ENCODE measurements at regions not wholly inside any gene's neighbourhood (a gene's known extent, or its start where the extent isn't known, plus 50 kb on each side); places are given as distances from the start of the nearest gene placed in this dataset.

DNA sequence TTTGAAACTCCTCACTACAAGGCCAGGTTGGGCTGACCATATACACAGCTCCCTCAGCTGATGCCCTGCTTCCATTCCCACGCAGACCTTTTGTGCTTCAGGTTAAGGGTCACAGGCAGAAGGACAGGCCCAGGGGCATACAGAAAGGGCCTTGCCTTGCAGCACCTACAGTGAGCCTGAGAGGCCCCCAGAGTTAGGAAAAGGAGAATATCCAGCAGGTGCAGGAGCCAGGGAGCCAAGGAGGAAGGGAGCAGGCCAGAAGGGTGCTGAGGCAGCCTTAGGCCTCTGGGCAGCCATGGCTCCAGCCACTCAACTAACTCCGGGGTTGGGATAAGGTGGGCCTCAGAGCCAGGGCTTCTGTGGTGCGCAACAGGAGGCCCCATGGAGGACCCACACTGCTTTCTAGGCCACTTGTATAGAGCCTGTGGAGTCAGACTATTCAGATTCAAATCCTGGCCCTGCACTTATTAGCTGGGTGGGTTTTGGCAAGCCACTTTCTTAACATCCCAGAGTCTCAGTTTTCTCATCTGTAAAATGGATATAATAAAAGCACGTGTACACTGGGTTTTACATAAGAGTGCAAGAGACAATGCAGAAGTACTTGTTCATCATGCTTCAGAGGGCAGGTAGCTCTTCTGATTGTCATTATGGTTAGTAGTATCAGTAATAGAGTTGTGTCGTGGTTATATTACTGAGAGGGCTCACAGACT is 214.6 kb upstream of the HAAO start:
- dilution Hi-C loops (cut with MboI; ENCODE audit: extremely low pct_ligation_motif_present, low sequenced_read_pairs) (no loop called here), intact Hi-C loops (cut with micrococcal nuclease) (no loop called here)
- no peak for FAIRE-seq
- BruUV-seq (replicated peaks): no TSS peak
- Histone ChIP-seq H3K4me1 (ENCODE audit: control insufficient read depth, extremely low read depth, insufficient read depth, low read length) (no peaks in the 10 kb centered on the region), H3K4me2 (ENCODE audit: insufficient read depth, low read length) (no peak overlapping the region), H4K20me1 (replicated peaks; ENCODE audit: control insufficient read depth, extremely low read depth, insufficient read depth, low read length) (no peaks in the 10 kb centered on the region), H3K36me3 (ENCODE audit: control insufficient read depth in 2 of 2, extremely low read depth in 1 of 2, insufficient read depth in 2 of 2, low read length in 2 of 2) (no peaks in the 10 kb centered on the region), H2AFZ (ENCODE audit: low read depth, low read length) (no peak overlapping the region), H3K9me1 (replicated peaks; ENCODE audit: control insufficient read depth, extremely low read depth, insufficient read depth, low read length) (no peaks in the 10 kb centered on the region), H3K27me3 (ENCODE audit: control insufficient read depth in 2 of 2, insufficient read depth in 2 of 2, low read length in 2 of 2) (peaks cover 0 to 2% of the 10 kb centered on the region in 2 experiments), H3K79me2 (ENCODE audit: control insufficient read depth, insufficient read depth, low read length) (no peaks in the 10 kb centered on the region), H3K9me3 (replicated peaks; ENCODE audit: control insufficient read depth, insufficient read depth, low read length) (no peaks in the 10 kb centered on the region), H3K4me3 (replicated peaks in 1 of 3; ENCODE audit: insufficient read depth in 1 of 3, low read depth in 1 of 3, low read length in 3 of 3) (no peak overlapping the region), H3K27ac (ENCODE audit: insufficient read depth, low read depth, low read length) (no peak overlapping the region), H3K9ac (replicated peaks; ENCODE audit: extremely low read depth, insufficient read depth, low read length) (no peak overlapping the region)
- ChIA-PET POLR2A (no interaction called here), CTCF (interaction anchor here (1.1 kb wide), 2 partner anchors 17 to 120 kb away, joined by 3 read pairs; no protein-coding TSS in a partner anchor)
- DNase-seq (ENCODE audit: low read depth, low spot score): no peak
- TF ChIP-seq JUN (IDR thresholded peaks at IDR 0.05; ENCODE audit: borderline replicate concordance, insufficient read depth, insufficient read length, low read depth): no peak
- TF ChIP-seq, protein P1, sequence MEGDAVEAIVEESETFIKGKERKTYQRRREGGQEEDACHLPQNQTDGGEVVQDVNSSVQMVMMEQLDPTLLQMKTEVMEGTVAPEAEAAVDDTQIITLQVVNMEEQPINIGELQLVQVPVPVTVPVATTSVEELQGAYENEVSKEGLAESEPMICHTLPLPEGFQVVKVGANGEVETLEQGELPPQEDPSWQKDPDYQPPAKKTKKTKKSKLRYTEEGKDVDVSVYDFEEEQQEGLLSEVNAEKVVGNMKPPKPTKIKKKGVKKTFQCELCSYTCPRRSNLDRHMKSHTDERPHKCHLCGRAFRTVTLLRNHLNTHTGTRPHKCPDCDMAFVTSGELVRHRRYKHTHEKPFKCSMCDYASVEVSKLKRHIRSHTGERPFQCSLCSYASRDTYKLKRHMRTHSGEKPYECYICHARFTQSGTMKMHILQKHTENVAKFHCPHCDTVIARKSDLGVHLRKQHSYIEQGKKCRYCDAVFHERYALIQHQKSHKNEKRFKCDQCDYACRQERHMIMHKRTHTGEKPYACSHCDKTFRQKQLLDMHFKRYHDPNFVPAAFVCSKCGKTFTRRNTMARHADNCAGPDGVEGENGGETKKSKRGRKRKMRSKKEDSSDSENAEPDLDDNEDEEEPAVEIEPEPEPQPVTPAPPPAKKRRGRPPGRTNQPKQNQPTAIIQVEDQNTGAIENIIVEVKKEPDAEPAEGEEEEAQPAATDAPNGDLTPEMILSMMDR (IDR thresholded peaks at IDR 0.05; ENCODE audit: extremely low read depth in 1 of 2, insufficient read depth in 1 of 2, low read depth in 1 of 2, low read length in 2 of 2): no peak
- TF ChIP-seq FOS (IDR thresholded peaks at IDR 0.05; ENCODE audit: borderline replicate concordance, insufficient read depth, low read length): no peak
- no peak for TF ChIP-seq POLR2A (IDR thresholded peaks at IDR 0.05; ENCODE audit: low read depth, low read length)
- TF ChIP-seq GATA2 (IDR thresholded peaks at IDR 0.05; ENCODE audit: insufficient read depth, insufficient read length, low read depth, low read length): no peak
- TF ChIP-seq EZH2 (IDR thresholded peaks at IDR 0.05; ENCODE audit: borderline replicate concordance, low read depth, low read length, severe bottlenecking): no peak
- TF ChIP-seq MYC (IDR thresholded peaks at IDR 0.05; ENCODE audit: low read depth, low read length): no peak
- no peak for TF ChIP-seq POLR2AphosphoS5 (IDR thresholded peaks at IDR 0.05; ENCODE audit: insufficient read depth, low read depth, low read length)
- TF ChIP-seq, protein P2, sequence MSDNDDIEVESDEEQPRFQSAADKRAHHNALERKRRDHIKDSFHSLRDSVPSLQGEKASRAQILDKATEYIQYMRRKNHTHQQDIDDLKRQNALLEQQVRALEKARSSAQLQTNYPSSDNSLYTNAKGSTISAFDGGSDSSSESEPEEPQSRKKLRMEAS (IDR thresholded peaks at IDR 0.05; ENCODE audit: insufficient read depth, insufficient read length): no peak

All from endothelial cell of umbilical vein (primary cell).